ENCODE measurements at regions not wholly inside any gene's neighbourhood (a gene's known extent, or its start where the extent isn't known, plus 50 kb on each side); places are given as distances from the start of the nearest gene placed in this dataset.

- Histone ChIP-seq H3K36me3 (ENCODE audit: insufficient read depth, low read length) (no peaks in the 10 kb centered on the region), H3K4me3 (ENCODE audit: low read length) (no peak overlapping the region), H3K27me3 (ENCODE audit: control insufficient read depth in 1 of 2, insufficient read depth in 2 of 2, low read length in 2 of 2) (no peaks in the 10 kb centered on the region), H3K27ac (ENCODE audit: low read depth in 1 of 2, low read length in 2 of 2) (no peak overlapping the region), H3K4me1 (ENCODE audit: insufficient read depth, low read length) (no peaks in the 10 kb centered on the region), H3K9me3 (ENCODE audit: control insufficient read depth in 1 of 2, insufficient read depth in 1 of 2, low read length in 2 of 2) (no peaks in the 10 kb centered on the region)
- no peak overlapping the region for H3K4me3 Mint-ChIP-seq
- ATAC-seq (ENCODE audit: poor library complexity) (no peak), DNase-seq (no peak)
- no peaks in the 10 kb centered on the region for H3K4me1 Mint-ChIP-seq (ENCODE audit: low read depth)
- H3K27ac Mint-ChIP-seq: no peak overlapping the region
- intact Hi-C loops (cut with DNase I, micrococcal nuclease): no loop called here
- ChIA-PET POLR2A (no interaction called here), CTCF (no interaction called here)
- no peaks in the 10 kb centered on the region for H3K36me3 Mint-ChIP-seq (ENCODE audit: low read depth)
- TF ChIP-seq CTCF (IDR thresholded peaks at IDR 0.05): no peak
- H3K9me3 Mint-ChIP-seq: peaks cover 2% of the 10 kb centered on the region
- H3K27me3 Mint-ChIP-seq: no peaks in the 10 kb centered on the region
These were observed 467.6 kb downstream of the NYAP2 start for GRCh38 chr2:225867071-225867470.

GRCh38 chr2:225865468-225865867 lies 466.0 kb downstream of the NYAP2 start:
- no peaks in the 10 kb centered on the region for H3K4me1 ChIP-seq (ENCODE audit: insufficient read depth, low read length)
- Mint-ChIP-seq H3K27me3 (no peaks in the 10 kb centered on the region), H3K4me1 (ENCODE audit: low read depth) (no peaks in the 10 kb centered on the region), H3K4me3 (no peak overlapping the region), H3K9me3 (peaks cover 2% of the 10 kb centered on the region), H3K27ac (no peak overlapping the region), H3K36me3 (ENCODE audit: low read depth) (no peaks in the 10 kb centered on the region)
- ATAC-seq (ENCODE audit: poor library complexity) (no peak), DNase-seq (no peak)
- no peak for TF ChIP-seq CTCF (IDR thresholded peaks at IDR 0.05)
- ChIA-PET CTCF (no interaction called here), POLR2A (no interaction called here)
- no peak overlapping the region for H3K4me3 ChIP-seq (ENCODE audit: low read length)
- intact Hi-C loops (cut with DNase I, micrococcal nuclease): no loop called here
- no peaks in the 10 kb centered on the region for H3K9me3 ChIP-seq (ENCODE audit: control insufficient read depth in 1 of 2, insufficient read depth in 1 of 2, low read length in 2 of 2)
- no peak overlapping the region for H3K27ac ChIP-seq (ENCODE audit: low read depth in 1 of 2, low read length in 2 of 2)
- no peaks in the 10 kb centered on the region for H3K27me3 ChIP-seq (ENCODE audit: control insufficient read depth in 1 of 2, insufficient read depth in 2 of 2, low read length in 2 of 2)
- H3K36me3 ChIP-seq (ENCODE audit: insufficient read depth, low read length): no peaks in the 10 kb centered on the region

- Histone ChIP-seq H3K9me3 (ENCODE audit: control insufficient read depth in 1 of 2, insufficient read depth in 1 of 2, low read length in 2 of 2) (no peaks in the 10 kb centered on the region), H3K36me3 (ENCODE audit: insufficient read depth, low read length) (no peaks in the 10 kb centered on the region), H3K4me1 (ENCODE audit: insufficient read depth, low read length) (no peaks in the 10 kb centered on the region), H3K27me3 (ENCODE audit: control insufficient read depth in 1 of 2, insufficient read depth in 2 of 2, low read length in 2 of 2) (no peaks in the 10 kb centered on the region), H3K27ac (ENCODE audit: low read depth in 1 of 2, low read length in 2 of 2) (no peak overlapping the region), H3K4me3 (ENCODE audit: low read length) (no peak overlapping the region)
- TF ChIP-seq CTCF (IDR thresholded peaks at IDR 0.05): no peak
- DNase-seq (no peak), ATAC-seq (ENCODE audit: poor library complexity) (no peak)
- no peaks in the 10 kb centered on the region for H3K36me3 Mint-ChIP-seq (ENCODE audit: low read depth)
- ChIA-PET CTCF (no interaction called here), POLR2A (no interaction called here)
- no peak overlapping the region for H3K4me3 Mint-ChIP-seq
- H3K27me3 Mint-ChIP-seq: no peaks in the 10 kb centered on the region
- intact Hi-C loops (cut with DNase I, micrococcal nuclease): no loop called here
- H3K27ac Mint-ChIP-seq: no peak overlapping the region
- H3K4me1 Mint-ChIP-seq (ENCODE audit: low read depth): no peaks in the 10 kb centered on the region
- peaks cover 4% of the 10 kb centered on the region for H3K9me3 Mint-ChIP-seq
These were observed 464.9 kb downstream of the NYAP2 start for GRCh38 chr2:225864394-225864793.
